AG09319 (cell line): ENCODE measurements at regions not wholly inside any gene's neighbourhood (a gene's known extent, or its start where the extent isn't known, plus 50 kb on each side); places are given as distances from the start of the nearest gene placed in this dataset.

Experiments used
- DNase-seq: peaks from one replicate; pipeline ENCODE4 v3.0.0-alpha.2; 2010; ENCODE audit warnings: low read depth; ENCODE audit errors: extremely low read depth
- TF ChIP-seq, protein P1 (sequence below): IDR thresholded peaks from 2 replicates; pipeline ENCODE4 v1.5.1; 2011; ENCODE audit warnings: low read depth, mild to moderate bottlenecking, inconsistent platforms, low read length, moderate library complexity

DNA sequence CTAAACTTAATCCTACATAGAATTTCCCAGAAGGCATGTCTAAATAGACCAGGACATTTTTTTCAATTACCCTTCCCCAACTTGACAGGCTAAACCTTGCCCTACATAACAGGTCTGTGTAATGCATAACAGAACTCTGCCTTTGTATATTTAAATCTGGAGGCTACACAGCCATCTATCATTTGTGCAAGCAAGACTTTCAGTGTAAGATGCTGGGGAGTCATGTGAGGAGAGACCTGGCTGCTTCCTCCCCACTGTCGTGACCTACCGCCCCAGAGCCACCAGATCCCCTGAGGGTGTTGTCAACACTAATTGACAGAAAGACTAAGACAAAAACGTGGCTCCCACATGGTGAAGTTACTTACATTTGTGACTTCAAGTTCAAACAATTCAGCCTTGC, 342.2 kb downstream of the PPARGC1A start:
- DNase-seq = no peak
- TF ChIP-seq, protein P1, sequence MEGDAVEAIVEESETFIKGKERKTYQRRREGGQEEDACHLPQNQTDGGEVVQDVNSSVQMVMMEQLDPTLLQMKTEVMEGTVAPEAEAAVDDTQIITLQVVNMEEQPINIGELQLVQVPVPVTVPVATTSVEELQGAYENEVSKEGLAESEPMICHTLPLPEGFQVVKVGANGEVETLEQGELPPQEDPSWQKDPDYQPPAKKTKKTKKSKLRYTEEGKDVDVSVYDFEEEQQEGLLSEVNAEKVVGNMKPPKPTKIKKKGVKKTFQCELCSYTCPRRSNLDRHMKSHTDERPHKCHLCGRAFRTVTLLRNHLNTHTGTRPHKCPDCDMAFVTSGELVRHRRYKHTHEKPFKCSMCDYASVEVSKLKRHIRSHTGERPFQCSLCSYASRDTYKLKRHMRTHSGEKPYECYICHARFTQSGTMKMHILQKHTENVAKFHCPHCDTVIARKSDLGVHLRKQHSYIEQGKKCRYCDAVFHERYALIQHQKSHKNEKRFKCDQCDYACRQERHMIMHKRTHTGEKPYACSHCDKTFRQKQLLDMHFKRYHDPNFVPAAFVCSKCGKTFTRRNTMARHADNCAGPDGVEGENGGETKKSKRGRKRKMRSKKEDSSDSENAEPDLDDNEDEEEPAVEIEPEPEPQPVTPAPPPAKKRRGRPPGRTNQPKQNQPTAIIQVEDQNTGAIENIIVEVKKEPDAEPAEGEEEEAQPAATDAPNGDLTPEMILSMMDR = no peak

DNA sequence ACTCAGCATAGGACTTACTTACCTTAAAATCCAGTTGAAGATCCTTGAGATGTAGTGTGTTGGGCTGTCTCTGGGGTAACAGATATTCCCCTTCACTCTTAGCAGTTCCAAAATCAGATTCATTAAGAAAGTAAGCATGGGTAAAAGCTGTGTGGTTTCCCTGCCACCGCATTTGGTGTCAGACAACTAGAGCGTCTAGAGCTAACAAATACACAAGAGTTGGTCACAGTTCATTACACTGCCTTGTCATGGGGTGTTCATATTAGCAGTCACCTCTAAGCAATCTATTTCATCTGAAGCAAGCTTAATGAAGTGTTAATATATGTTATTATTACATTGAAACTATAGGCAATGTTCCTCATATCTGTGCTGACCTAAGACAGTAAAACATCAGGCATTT, 342.8 kb downstream of the PPARGC1A start:
- TF ChIP-seq, protein P1 = no peak
- DNase-seq = no peak

DNA sequence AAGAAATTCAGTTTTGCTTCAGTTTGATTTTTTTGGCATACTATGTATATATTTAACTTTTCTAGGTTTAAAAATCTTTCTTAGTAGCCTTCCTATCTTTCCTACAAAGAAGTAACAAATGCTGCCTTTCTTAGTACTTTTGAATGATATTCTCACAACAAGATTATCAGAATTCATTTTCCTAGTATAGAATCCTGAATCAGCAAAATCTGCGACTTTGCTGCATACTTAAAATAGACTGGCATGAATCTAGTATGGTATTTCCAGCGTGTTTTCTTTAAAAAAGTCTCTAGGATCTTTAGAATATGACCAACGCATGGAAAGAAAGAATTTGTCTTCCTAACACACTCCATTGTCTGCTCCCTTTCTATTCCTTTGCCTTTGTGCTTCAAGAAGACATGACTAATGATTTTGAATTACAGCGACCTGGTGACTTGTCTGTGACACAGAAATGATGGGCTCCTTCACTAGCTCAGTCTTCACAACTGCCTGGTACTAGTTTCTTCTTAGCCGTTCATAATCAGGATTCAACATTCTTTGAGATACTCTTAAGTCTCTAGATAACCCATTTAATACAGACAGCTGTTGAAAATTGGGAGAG, 349.8 kb downstream of the PPARGC1A start:
- TF ChIP-seq, protein P1 = no peak

DNA sequence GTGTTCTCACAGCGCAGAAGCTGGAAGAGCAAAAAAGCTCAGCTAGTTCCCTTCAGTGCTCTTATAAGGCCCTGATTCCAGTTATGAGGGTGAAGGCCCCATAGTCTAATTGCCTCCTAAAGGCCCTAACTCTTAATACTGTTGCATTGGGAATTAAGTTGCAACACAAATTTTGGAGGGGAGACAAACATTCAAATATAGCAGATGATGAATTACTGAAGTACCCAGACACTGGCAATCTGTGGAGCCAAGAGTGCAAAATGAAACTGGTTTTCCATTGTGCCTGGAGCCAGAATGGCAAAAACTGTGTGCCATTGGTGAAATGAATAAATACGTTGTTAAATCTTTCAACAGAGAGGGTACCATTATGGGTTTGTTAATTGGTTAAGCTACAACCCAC, 356.0 kb downstream of the PPARGC1A start:
- DNase-seq = no peak
- TF ChIP-seq, protein P1 = no peak

More for the DNA sequence above, 349.8 kb downstream of the PPARGC1A start:
- no peak for DNase-seq

DNA sequence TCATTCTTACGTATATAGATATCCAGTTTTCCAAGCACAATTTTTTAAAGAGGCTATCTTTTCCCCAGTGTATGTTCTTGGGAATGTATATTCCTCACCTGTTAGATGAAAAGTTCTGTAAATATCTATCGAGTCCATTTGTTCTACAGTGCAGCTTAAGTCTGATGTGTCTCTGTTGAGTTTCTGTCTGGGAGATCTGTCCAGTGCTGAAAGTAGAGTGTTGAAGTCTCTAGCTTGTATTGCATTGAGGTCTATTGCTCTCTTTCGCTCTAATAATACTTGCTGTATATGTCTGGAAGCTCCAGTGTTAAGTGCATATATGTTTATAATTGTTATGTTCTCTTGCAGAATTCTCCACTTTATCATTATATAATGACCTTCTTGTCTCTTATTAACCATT, 373.1 kb downstream of the PPARGC1A start:
- DNase-seq = no peak
- TF ChIP-seq, protein P1 = no peak

DNA sequence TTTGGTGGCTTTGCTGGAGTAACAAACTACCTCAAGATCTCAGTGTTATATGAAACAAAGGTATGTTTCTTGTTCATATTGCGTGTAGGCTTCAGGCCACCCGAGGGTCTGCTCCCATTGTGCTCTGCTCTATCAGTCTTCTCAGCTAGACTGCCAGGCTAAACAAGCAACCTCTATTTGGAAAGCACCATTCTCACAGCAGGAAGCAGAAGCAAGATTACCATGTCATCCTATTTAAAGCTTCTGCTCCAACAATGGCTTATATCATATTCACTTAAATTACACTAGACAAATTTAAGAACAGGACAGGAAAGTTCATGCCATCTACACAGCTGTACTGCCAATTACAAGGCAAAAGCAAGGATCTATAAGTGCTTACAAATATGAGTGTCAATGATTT, 385.8 kb downstream of the PPARGC1A start:
- no peak for DNase-seq
- TF ChIP-seq, protein P1 = no peak

DNA sequence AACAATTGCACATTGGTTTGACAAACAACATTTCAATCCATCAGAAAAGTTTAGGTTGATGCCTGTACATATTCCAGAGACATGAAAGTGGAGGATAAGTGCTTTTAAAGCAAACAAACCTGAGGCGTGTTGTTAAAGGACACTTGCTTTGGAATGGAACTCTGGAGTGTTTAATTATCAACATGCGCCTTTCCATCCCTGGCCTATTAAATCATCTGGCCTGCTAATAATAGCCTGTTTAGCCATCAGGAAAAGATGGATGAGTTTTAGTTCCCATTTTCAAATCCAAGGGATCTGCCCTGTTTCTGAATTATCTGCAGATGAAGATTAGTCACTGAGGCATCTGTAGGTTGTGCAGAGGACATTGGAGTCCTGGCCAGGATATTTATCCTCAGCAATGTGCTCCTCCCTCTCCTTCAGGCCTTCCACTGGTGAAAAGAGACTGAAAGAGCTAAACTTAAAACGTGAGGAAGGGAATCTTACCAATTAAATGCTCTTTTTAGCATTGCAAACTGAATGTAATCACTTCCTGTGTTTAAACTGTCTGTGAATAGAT, 388.9 kb downstream of the PPARGC1A start:
- no peak for DNase-seq
- TF ChIP-seq, protein P1 = no peak
